HepG2 (cell line): ENCODE measurements at regions not wholly inside any gene's neighbourhood (a gene's known extent, or its start where the extent isn't known, plus 50 kb on each side); places are given as distances from the start of the nearest gene placed in this dataset.

Experiments
- ATAC-seq: fragments of 200-7000 bp; cut with Tn5 transposase; 3 replicates; pipeline ENCODE4 v1.9.1; 2020; ENCODE audit warnings: mild to moderate bottlenecking, moderate library complexity
- BruUV-seq: library from RNA; stranded (reverse); fragments of 400-500 nt; replicated peaks from 2 replicates; lab custom pipeline; 2021; lab: Mats Ljungman, UMichigan
- CTCF ChIA-PET: fragments of 300-600 bp; formaldehyde crosslinking; extraction: SDS; loops from one replicate; lab custom pipeline; 2021; ENCODE audit warnings: low total read pairs, inconsistent platforms, low intra/inter-chr PET ratio; lab: Yijun Ruan, JAX
- POLR2A ChIA-PET: fragments of 350-600 bp; sonication (Branson Sonifier 250); formaldehyde crosslinking; loops from one replicate; lab custom pipeline; 2020; ENCODE audit warnings: antibody characterized with exemption, inconsistent platforms; lab: Yijun Ruan, JAX
- DNase-seq: peaks from one replicate; pipeline ENCODE4 v3.0.0-alpha.2; 2015; ENCODE audit warnings: low spot score
- FAIRE-seq: peaks from 3 replicates; lab custom pipeline; 2011; peaks lifted over from hg19 to GRCh38; lab: Jason Lieb, UNC
- H2AFZ ChIP-seq: one replicate; pipeline ENCODE4 v1.6.1; 2011; ENCODE audit warnings: low read length, inconsistent platforms
- H3K27ac ChIP-seq: fragments of 300-600 bp; 3 replicates; pipeline ENCODE4 v1.8.0; 2011; ENCODE audit warnings: mixed run types, mild to moderate bottlenecking, mixed read lengths, low read length, inconsistent platforms; ENCODE audit not compliant: insufficient read depth; ENCODE audit errors: extremely low read length
- H3K27me3 ChIP-seq, 2 experiments: fragments of 200-600 bp in 1 of 2; 2 replicates in 1 of 2; 3 replicates in 1 of 2; pipeline versions ENCODE4 v1.6.0 to v1.8.0; 2011; ENCODE audit warnings: low read length in 2 of 2, mild to moderate bottlenecking in 2 of 2, moderate library complexity in 2 of 2, inconsistent platforms in 1 of 2; ENCODE audit not compliant: insufficient read depth in 2 of 2, control insufficient read depth in 1 of 2
- H3K36me3 ChIP-seq, 2 experiments: fragments of 200-600 bp in 1 of 2; replicated peaks in 1 of 2; 2 replicates in 1 of 2; 3 replicates in 1 of 2; pipeline versions ENCODE4 v1.5.1 to v1.8.0; 2011; ENCODE audit warnings: low read length in 2 of 2, inconsistent platforms in 1 of 2; ENCODE audit not compliant: insufficient read depth in 2 of 2, control insufficient read depth in 1 of 2
- H3K4me1 ChIP-seq: 2 replicates; pipeline ENCODE4 v1.5.1; 2012; ENCODE audit warnings: low read length, inconsistent platforms; ENCODE audit not compliant: insufficient read depth
- H3K4me2 ChIP-seq: 2 replicates; pipeline ENCODE4 v1.6.0; 2011; ENCODE audit warnings: low read depth, low read length, inconsistent platforms
- H3K4me3 ChIP-seq, 3 experiments: fragments of 200-600 bp in 1 of 3; sonication (generic), shearing (Covaris generic) in 1 of 3; replicated peaks in 1 of 3; 2 replicates each; pipeline ENCODE4 v1.5.1; 2011 to 2016; ENCODE audit warnings: low read length in 3 of 3, inconsistent platforms in 2 of 3, low read depth in 2 of 3, mild to moderate bottlenecking in 2 of 3, control low read depth in 1 of 3, mixed read lengths in 1 of 3; ENCODE audit not compliant: insufficient read depth in 1 of 3
- H3K79me2 ChIP-seq: one replicate; pipeline ENCODE4 v1.6.1; 2011; ENCODE audit warnings: low read length, inconsistent platforms; ENCODE audit not compliant: insufficient read depth
- H3K9ac ChIP-seq: 2 replicates; pipeline ENCODE4 v1.6.0; 2011; ENCODE audit warnings: mild to moderate bottlenecking, low read depth, low read length, inconsistent platforms; ENCODE audit not compliant: insufficient read depth
- H3K9me3 ChIP-seq: 2 replicates; pipeline ENCODE4 v1.5.1; 2012; ENCODE audit warnings: mild to moderate bottlenecking, low read length
- H4K20me1 ChIP-seq: 2 replicates; pipeline ENCODE4 v1.6.0; 2011; ENCODE audit warnings: inconsistent platforms, mild to moderate bottlenecking, low read length, moderate library complexity; ENCODE audit not compliant: insufficient read depth
- NFAT5 ChIP-seq: sonication (generic); formaldehyde crosslinking; IDR thresholded peaks from 2 replicates; pipeline ENCODE4 v1.4.0; 2020; ENCODE audit warnings: missing genetic modification reagents
- NFIB ChIP-seq: sonication (generic); formaldehyde crosslinking; IDR thresholded peaks from 2 replicates; pipeline ENCODE4 v1.9.0; 2021; ENCODE audit warnings: missing genetic modification reagents, mild to moderate bottlenecking, borderline replicate concordance
- NR2F2 ChIP-seq: IDR thresholded peaks from 2 replicates; pipeline ENCODE4 v1.6.1; 2012; ENCODE audit warnings: low read depth, inconsistent platforms, borderline replicate concordance
- ZNF598 ChIP-seq: sonication (generic); formaldehyde crosslinking; IDR thresholded peaks from 2 replicates; pipeline ENCODE4 v1.5.1; 2020; ENCODE audit warnings: mild to moderate bottlenecking, missing genetic modification reagents, borderline replicate concordance
- WGBS: methylation state at CpG from one replicate; pipeline ENCODE4 v1.1.6; 2017; ENCODE audit warnings: low lambda C conversion rate; 5-methylcytosine and 5-hydroxymethylcytosine counted together
- in situ Hi-C: cut with HindIII; loops from 2 replicates; pipeline ENCODE4 v1.10.0; 2017; ENCODE audit warnings: low pct_unique_long_range_greater_than_20kb; ENCODE audit not compliant: extremely low pct_ligation_motif_present
- intact Hi-C: fragments of 100-400 bp; cut with micrococcal nuclease; formaldehyde crosslinking; loops from one replicate; pipeline ENCODE4 v1.10.0; 2022; ENCODE audit not compliant: unreplicated experiment

- Histone ChIP-seq H3K27me3 (no peaks in the 10 kb centered on the region), H2AFZ (no peak overlapping the region), H3K4me1 (no peaks in the 10 kb centered on the region), H3K9me3 (no peaks in the 10 kb centered on the region), H3K9ac (no peak overlapping the region), H3K4me2 (no peak overlapping the region), H3K27ac (no peak overlapping the region), H3K4me3 (no peak overlapping the region), H3K36me3 (no peaks in the 10 kb centered on the region), H3K79me2 (no peaks in the 10 kb centered on the region), H4K20me1 (no peaks in the 10 kb centered on the region)
- ATAC-seq (no peak), DNase-seq (no peak), FAIRE-seq (no peak)
- in situ Hi-C loops (no loop called here), intact Hi-C loops (no loop called here)
- TF ChIP-seq NFIB (CRISPR knock-in tag) (no peak), ZNF598 (CRISPR knock-in tag) (no peak), NR2F2 (no peak), NFAT5 (no peak)
- CTCF ChIA-PET = no interaction called here
- POLR2A ChIA-PET = no interaction called here
- no TSS peak for BruUV-seq
- WGBS = 18% methylated on average over 8 of the region's 13 CpGs
Observed at GRCh38 chr1:208528578-208529240, 284.5 kb upstream of the PLXNA2 start.
